ENCODE measurements at regions not wholly inside any gene's neighbourhood (a gene's known extent, or its start where the extent isn't known, plus 50 kb on each side); places are given as distances from the start of the nearest gene placed in this dataset.

- Mint-ChIP-seq H3K4me3 (no peak overlapping the region), H3K27me3 (peaks cover 11% of the 10 kb centered on the region), H3K27ac (no peak overlapping the region), H3K36me3 (no peaks in the 10 kb centered on the region), H3K9me3 (no peaks in the 10 kb centered on the region), H3K4me1 (ENCODE audit: low read depth) (no peaks in the 10 kb centered on the region)
- ChIA-PET POLR2A (no interaction called here), CTCF (no interaction called here)
- intact Hi-C loops (cut with micrococcal nuclease) = no loop called here
- no peak for DNase-seq
Observed at GRCh38 chr4:186009976-186010375, 59.0 kb upstream of the TLR3 start.

GRCh38 chr4:186010821-186011220 is 58.1 kb upstream of the TLR3 start:
- CTCF ChIA-PET = interaction anchor here (0.5 kb wide), 1 partner anchor 369 kb away, joined by 5 read pairs; no protein-coding TSS in a partner anchor
- Mint-ChIP-seq H3K4me1 (ENCODE audit: low read depth) (no peaks in the 10 kb centered on the region), H3K27me3 (peaks cover 17% of the 10 kb centered on the region), H3K9me3 (no peaks in the 10 kb centered on the region), H3K27ac (no peak overlapping the region), H3K36me3 (no peaks in the 10 kb centered on the region), H3K4me3 (no peak overlapping the region)
- POLR2A ChIA-PET = no interaction called here
- DNase-seq = no peak
- intact Hi-C loops (cut with micrococcal nuclease) = no loop called here

GRCh38 chr4:186012071-186012470 is 56.9 kb upstream of the TLR3 start:
- Mint-ChIP-seq H3K4me3 (no peak overlapping the region), H3K27me3 (peaks cover 17% of the 10 kb centered on the region), H3K27ac (no peak overlapping the region), H3K36me3 (no peaks in the 10 kb centered on the region), H3K9me3 (no peaks in the 10 kb centered on the region), H3K4me1 (ENCODE audit: low read depth) (no peaks in the 10 kb centered on the region)
- intact Hi-C loops (cut with micrococcal nuclease) = no loop called here
- CTCF ChIA-PET = no interaction called here
- no peak for DNase-seq
- POLR2A ChIA-PET = no interaction called here

- ChIA-PET CTCF (no interaction called here), POLR2A (no interaction called here)
- Mint-ChIP-seq H3K36me3 (no peaks in the 10 kb centered on the region), H3K4me3 (no peak overlapping the region), H3K27me3 (peaks cover 14% of the 10 kb centered on the region), H3K27ac (no peak overlapping the region), H3K9me3 (no peaks in the 10 kb centered on the region), H3K4me1 (ENCODE audit: low read depth) (no peaks in the 10 kb centered on the region)
- no peak for DNase-seq
- intact Hi-C loops (cut with micrococcal nuclease) = no loop called here
Observed at GRCh38 chr4:186013419-186014186, 55.4 kb upstream of the TLR3 start.

GRCh38 chr4:186015212-186015817 is 53.6 kb upstream of the TLR3 start:
- H3K27ac Mint-ChIP-seq = no peak overlapping the region
- intact Hi-C loops (cut with micrococcal nuclease) = no loop called here
- H3K4me3 Mint-ChIP-seq = no peak overlapping the region
- DNase-seq = no peak
- POLR2A ChIA-PET = no interaction called here
- H3K4me1 Mint-ChIP-seq (ENCODE audit: low read depth) = no peaks in the 10 kb centered on the region
- H3K36me3 Mint-ChIP-seq = no peaks in the 10 kb centered on the region
- H3K9me3 Mint-ChIP-seq = no peaks in the 10 kb centered on the region
- CTCF ChIA-PET = no interaction called here
- H3K27me3 Mint-ChIP-seq = peaks cover 17% of the 10 kb centered on the region

GRCh38 chr4:186016796-186017195 is 52.2 kb upstream of the TLR3 start:
- CTCF ChIA-PET = no interaction called here
- intact Hi-C loops (cut with micrococcal nuclease) = no loop called here

GRCh38 chr4:186017801-186018200 is 51.2 kb upstream of the TLR3 start:
- CTCF ChIA-PET = no interaction called here
- peaks cover 16% of the 10 kb centered on the region for H3K27me3 Mint-ChIP-seq
- intact Hi-C loops (cut with micrococcal nuclease) = no loop called here
- no peak overlapping the region for H3K27ac Mint-ChIP-seq
- POLR2A ChIA-PET = no interaction called here
- H3K4me1 Mint-ChIP-seq (ENCODE audit: low read depth) = no peaks in the 10 kb centered on the region
- H3K4me3 Mint-ChIP-seq = no peak overlapping the region
- H3K36me3 Mint-ChIP-seq = no peaks in the 10 kb centered on the region
- no peak for DNase-seq
- no peaks in the 10 kb centered on the region for H3K9me3 Mint-ChIP-seq

More at GRCh38 chr4:186016796-186017195, 52.2 kb upstream of the TLR3 start:
- Mint-ChIP-seq H3K4me3 (no peak overlapping the region), H3K9me3 (no peaks in the 10 kb centered on the region), H3K36me3 (no peaks in the 10 kb centered on the region), H3K4me1 (ENCODE audit: low read depth) (no peaks in the 10 kb centered on the region), H3K27ac (no peak overlapping the region), H3K27me3 (peaks cover 19% of the 10 kb centered on the region)
- no peak for DNase-seq
- POLR2A ChIA-PET = no interaction called here

- POLR2A ChIA-PET = no interaction called here
- H3K4me3 Mint-ChIP-seq = no peak overlapping the region
- H3K9me3 Mint-ChIP-seq = no peaks in the 10 kb centered on the region
- H3K27me3 Mint-ChIP-seq = peaks cover 18% of the 10 kb centered on the region
- H3K36me3 Mint-ChIP-seq = no peaks in the 10 kb centered on the region
- CTCF ChIA-PET = no interaction called here
- intact Hi-C loops (cut with micrococcal nuclease) = no loop called here
- H3K27ac Mint-ChIP-seq = no peak overlapping the region
- DNase-seq = no peak
- no peaks in the 10 kb centered on the region for H3K4me1 Mint-ChIP-seq (ENCODE audit: low read depth)
Observed at GRCh38 chr4:186018261-186018660, 50.7 kb upstream of the TLR3 start.

- H3K4me3 Mint-ChIP-seq = no peak overlapping the region
- ChIA-PET POLR2A (no interaction called here), CTCF (no interaction called here)
- peaks cover 21% of the 10 kb centered on the region for H3K27me3 Mint-ChIP-seq
- DNase-seq = no peak
- intact Hi-C loops (cut with micrococcal nuclease) = no loop called here
- no peak overlapping the region for H3K27ac Mint-ChIP-seq
- no peaks in the 10 kb centered on the region for H3K9me3 Mint-ChIP-seq
- no peaks in the 10 kb centered on the region for H3K36me3 Mint-ChIP-seq
- no peaks in the 10 kb centered on the region for H3K4me1 Mint-ChIP-seq (ENCODE audit: low read depth)
Observed at GRCh38 chr4:186018784-186019183, 50.2 kb upstream of the TLR3 start.
